Endothelial cell (in vitro differentiated cells): ENCODE measurements at regions not wholly inside any gene's neighbourhood (a gene's known extent, or its start where the extent isn't known, plus 50 kb on each side); places are given as distances from the start of the nearest gene placed in this dataset.

Source experiments
- DNase-seq: peaks from one replicate; pipeline ENCODE4 v3.0.0; 2021; ENCODE audit warnings: low spot score
- H3K27ac Mint-ChIP-seq: one replicate; pipeline ENCODE4 v1.8.0; 2021; ENCODE audit warnings: mixed read lengths, inconsistent platforms; ENCODE audit not compliant: unreplicated experiment
- H3K27me3 Mint-ChIP-seq: one replicate; pipeline ENCODE4 v1.8.0; 2021; ENCODE audit warnings: mild to moderate bottlenecking, moderate library complexity, mixed read lengths, inconsistent platforms; ENCODE audit not compliant: unreplicated experiment
- H3K36me3 Mint-ChIP-seq: one replicate; pipeline ENCODE4 v1.8.0; 2021; ENCODE audit warnings: mild to moderate bottlenecking, low read depth, mixed read lengths, inconsistent platforms; ENCODE audit not compliant: unreplicated experiment
- H3K4me1 Mint-ChIP-seq: one replicate; pipeline ENCODE4 v1.8.0; 2021; ENCODE audit warnings: mild to moderate bottlenecking, mixed read lengths, inconsistent platforms; ENCODE audit not compliant: unreplicated experiment
- H3K4me3 Mint-ChIP-seq: one replicate; pipeline ENCODE4 v1.8.0; 2021; ENCODE audit warnings: mild to moderate bottlenecking, mixed read lengths, inconsistent platforms; ENCODE audit not compliant: unreplicated experiment
- H3K9me3 Mint-ChIP-seq: one replicate; pipeline ENCODE4 v1.8.0; 2021; ENCODE audit warnings: mixed read lengths, inconsistent platforms; ENCODE audit not compliant: unreplicated experiment
- CTCF ChIP-seq: fragments of 200-600 bp; sonication (generic); IDR thresholded peaks from one replicate; pipeline ENCODE4 v1.5.0; 2021; ENCODE audit warnings: antibody characterized with exemption; ENCODE audit not compliant: unreplicated experiment

GRCh38 chr5:15214010-15214409, 286.0 kb upstream of the FBXL7 start:
- H3K4me3 Mint-ChIP-seq: no peak overlapping the region
- no peak for TF ChIP-seq CTCF

GRCh38 chr5:15209053-15209762, 290.8 kb upstream of the FBXL7 start:
- Mint-ChIP-seq H3K4me3 (no peak overlapping the region), H3K36me3 (no peaks in the 10 kb centered on the region), H3K9me3 (no peaks in the 10 kb centered on the region), H3K4me1 (no peaks in the 10 kb centered on the region), H3K27me3 (no peaks in the 10 kb centered on the region), H3K27ac (no peak overlapping the region)
- no peak for TF ChIP-seq CTCF
- no peak for DNase-seq

More at GRCh38 chr5:15214010-15214409, 286.0 kb upstream of the FBXL7 start:
- DNase-seq: no peak
- Mint-ChIP-seq H3K27me3 (no peaks in the 10 kb centered on the region), H3K36me3 (no peaks in the 10 kb centered on the region), H3K27ac (no peak overlapping the region), H3K9me3 (no peaks in the 10 kb centered on the region), H3K4me1 (no peaks in the 10 kb centered on the region)

- TF ChIP-seq CTCF: no peak
- Mint-ChIP-seq H3K4me1 (no peaks in the 10 kb centered on the region), H3K27ac (no peak overlapping the region), H3K36me3 (no peaks in the 10 kb centered on the region), H3K27me3 (no peaks in the 10 kb centered on the region), H3K4me3 (no peak overlapping the region), H3K9me3 (no peaks in the 10 kb centered on the region)
- no peak for DNase-seq
These were observed 293.8 kb upstream of the FBXL7 start for GRCh38 chr5:15206133-15206532.

- Mint-ChIP-seq H3K27ac (no peak overlapping the region), H3K36me3 (no peaks in the 10 kb centered on the region), H3K9me3 (no peaks in the 10 kb centered on the region), H3K27me3 (no peaks in the 10 kb centered on the region), H3K4me1 (no peaks in the 10 kb centered on the region), H3K4me3 (no peak overlapping the region)
- no peak for DNase-seq
- TF ChIP-seq CTCF: no peak
These were observed 296.6 kb upstream of the FBXL7 start for GRCh38 chr5:15203376-15203775.

GRCh38 chr5:15191012-15191411, 309.0 kb upstream of the FBXL7 start:
- H3K4me3 Mint-ChIP-seq: no peak overlapping the region
- no peaks in the 10 kb centered on the region for H3K9me3 Mint-ChIP-seq
- H3K4me1 Mint-ChIP-seq: no peaks in the 10 kb centered on the region
- no peak for TF ChIP-seq CTCF
- H3K27ac Mint-ChIP-seq: no peak overlapping the region
- H3K36me3 Mint-ChIP-seq: no peaks in the 10 kb centered on the region
- DNase-seq: no peak
- peaks cover 1% of the 10 kb centered on the region for H3K27me3 Mint-ChIP-seq
